ENCODE measurements at regions not wholly inside any gene's neighbourhood (a gene's known extent, or its start where the extent isn't known, plus 50 kb on each side); places are given as distances from the start of the nearest gene placed in this dataset.

DNA sequence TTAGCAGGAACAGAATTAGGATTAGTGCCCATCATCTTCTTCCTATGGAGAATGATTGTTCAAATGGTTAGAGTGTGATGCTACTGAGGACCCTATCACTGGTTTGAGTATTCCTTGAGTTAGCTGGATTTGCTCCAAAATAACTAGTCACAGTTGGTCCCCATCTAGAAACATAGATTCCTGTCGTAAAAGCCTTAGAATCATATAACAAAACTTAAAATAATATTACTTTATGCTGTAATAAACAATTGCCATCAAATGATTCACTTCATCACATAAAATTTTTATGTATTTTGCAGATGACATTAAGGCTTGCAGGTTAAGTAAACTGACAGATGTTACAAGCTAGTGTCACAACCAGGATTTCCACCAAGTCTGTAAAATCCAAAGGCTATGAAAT lies 209.8 kb downstream of the CCER1 start:
- Histone ChIP-seq H3K56ac (ENCODE audit: insufficient read length, low read depth, low read length) (no peak overlapping the region), H3K27me3 (ENCODE audit: insufficient read depth, low read length) (no peaks in the 10 kb centered on the region), H3T11ph (ENCODE audit: low read length) (no peak overlapping the region), H2AFZ (ENCODE audit: low read length) (no peak overlapping the region), H3K4me1 (ENCODE audit: insufficient read depth, low read length) (no peaks in the 10 kb centered on the region), H2BK15ac (ENCODE audit: low read depth, low read length) (no peak overlapping the region), H2BK20ac (ENCODE audit: low read depth, low read length, poor library complexity, severe bottlenecking) (no peak overlapping the region), H2BK120ac (ENCODE audit: low read depth, low read length, poor library complexity, severe bottlenecking) (no peak overlapping the region), H3K27ac (ENCODE audit: insufficient read length, low read depth, low read length) (no peak overlapping the region), H3K79me2 (ENCODE audit: insufficient read depth, low read length) (no peaks in the 10 kb centered on the region), H2AK5ac (ENCODE audit: insufficient read length, low read length) (no peak overlapping the region), H2BK5ac (ENCODE audit: insufficient read length, low read length) (no peak overlapping the region), H3K4ac (ENCODE audit: low read depth, low read length) (no peak overlapping the region), H4K5ac (ENCODE audit: insufficient read length, low read depth, low read length) (no peak overlapping the region), H3K9me3 (ENCODE audit: control insufficient read depth, low read depth, low read length) (no peaks in the 10 kb centered on the region), H3K9ac (ENCODE audit: extremely low read depth, insufficient read length, low read length) (no peak overlapping the region), H3K79me1 (ENCODE audit: insufficient read depth, low read depth, low read length, poor library complexity, severe bottlenecking) (no peaks in the 10 kb centered on the region), H2BK12ac (ENCODE audit: insufficient read length, low read depth, low read length) (no peak overlapping the region), H3K14ac (ENCODE audit: insufficient read depth, low read length) (no peak overlapping the region), H3K18ac (ENCODE audit: insufficient read length, low read depth, low read length) (no peak overlapping the region), H3K4me2 (ENCODE audit: insufficient read depth, insufficient read length, low read length) (no peak overlapping the region), H4K8ac (replicated peaks; ENCODE audit: insufficient read length, low read depth, low read length) (no peak overlapping the region), H4K20me1 (ENCODE audit: control insufficient read depth, insufficient read depth, insufficient read length) (no peaks in the 10 kb centered on the region), H3K23ac (ENCODE audit: insufficient read length, low read depth, low read length) (no peak overlapping the region), H3K23me2 (ENCODE audit: insufficient read length, low read depth, low read length, poor library complexity, severe bottlenecking) (no peaks in the 10 kb centered on the region), H4K91ac (ENCODE audit: insufficient read length, low read depth, low read length) (no peak overlapping the region)
- Mint-ChIP-seq H3K36me3 (ENCODE audit: insufficient read depth in 1 of 3, low read depth in 3 of 3) (peaks cover 0 to 6% (median 2%) of the 10 kb centered on the region in 3 experiments; a peak in 3 of 7 replicates), H3K4me1 (no peaks in the 10 kb centered on the region), H3K4me3 (no peak overlapping the region), H3K9me3 (peaks cover 6 to 7% of the 10 kb centered on the region in 2 experiments; a peak in 3 of 5 replicates), H3K27me3 (ENCODE audit: low read depth) (no peaks in the 10 kb centered on the region), H3K27ac (no peak overlapping the region)
- TF ChIP-seq, protein P1, sequence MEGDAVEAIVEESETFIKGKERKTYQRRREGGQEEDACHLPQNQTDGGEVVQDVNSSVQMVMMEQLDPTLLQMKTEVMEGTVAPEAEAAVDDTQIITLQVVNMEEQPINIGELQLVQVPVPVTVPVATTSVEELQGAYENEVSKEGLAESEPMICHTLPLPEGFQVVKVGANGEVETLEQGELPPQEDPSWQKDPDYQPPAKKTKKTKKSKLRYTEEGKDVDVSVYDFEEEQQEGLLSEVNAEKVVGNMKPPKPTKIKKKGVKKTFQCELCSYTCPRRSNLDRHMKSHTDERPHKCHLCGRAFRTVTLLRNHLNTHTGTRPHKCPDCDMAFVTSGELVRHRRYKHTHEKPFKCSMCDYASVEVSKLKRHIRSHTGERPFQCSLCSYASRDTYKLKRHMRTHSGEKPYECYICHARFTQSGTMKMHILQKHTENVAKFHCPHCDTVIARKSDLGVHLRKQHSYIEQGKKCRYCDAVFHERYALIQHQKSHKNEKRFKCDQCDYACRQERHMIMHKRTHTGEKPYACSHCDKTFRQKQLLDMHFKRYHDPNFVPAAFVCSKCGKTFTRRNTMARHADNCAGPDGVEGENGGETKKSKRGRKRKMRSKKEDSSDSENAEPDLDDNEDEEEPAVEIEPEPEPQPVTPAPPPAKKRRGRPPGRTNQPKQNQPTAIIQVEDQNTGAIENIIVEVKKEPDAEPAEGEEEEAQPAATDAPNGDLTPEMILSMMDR (conservative IDR thresholded peaks at IDR 0.05): no peak
- DNase-seq: no peak
- no CpG with 5 or more reads among the region's 1 CpG for WGBS (ENCODE audit: extremely low coverage, insufficient read length, low lambda C conversion rate)

All from H9 (cell line).